ENCODE measurements at regions not wholly inside any gene's neighbourhood (a gene's known extent, or its start where the extent isn't known, plus 50 kb on each side); places are given as distances from the start of the nearest gene placed in this dataset.

- WGBS, 4 donors = 89 to 98% (median 97%) methylated on average over 3 of the region's 3 CpGs
- no peak for DNase-seq
- TF ChIP-seq POLR2A (IDR thresholded peaks at IDR 0.05) (no peak), CTCF (IDR thresholded peaks at IDR 0.05) (no peak)
These were observed 50.3 kb upstream of the HHIP start for GRCh38 chr4:144595681-144596080.

More at GRCh38 chr4:144595681-144596080, 50.3 kb upstream of the HHIP start:
- ATAC-seq = no peak
- peaks cover 0 to 3% (median 0%) of the 10 kb centered on the region in 12 donors for H3K4me1 ChIP-seq
- no peak overlapping the region for H3K27ac ChIP-seq
- no peaks in the 10 kb centered on the region for H3K9me3 ChIP-seq
- no peaks in the 10 kb centered on the region for H3K36me3 ChIP-seq
- intact Hi-C loops (cut with DNase I) = no loop called here
- no peaks in the 10 kb centered on the region for H3K27me3 ChIP-seq
- no peak overlapping the region for H3K4me3 ChIP-seq
